G401 (cell line): ENCODE measurements at regions not wholly inside any gene's neighbourhood (a gene's known extent, or its start where the extent isn't known, plus 50 kb on each side); places are given as distances from the start of the nearest gene placed in this dataset.
"Not testable (repeated sequence)": the region's sequence is repeated elsewhere in the genome, so short reads cannot be mapped to it uniquely, and the experiment has no call there.

Experiments
- DNase-seq: peaks from one replicate; pipeline ENCODE4 v3.0.0-alpha.2; 2015; ENCODE audit warnings: low spot score
- in situ Hi-C: cut with HindIII; loops from 2 replicates; pipeline ENCODE4 v1.10.0; 2016; ENCODE audit warnings: low sequenced_read_pairs, mixed read lengths

DNA sequence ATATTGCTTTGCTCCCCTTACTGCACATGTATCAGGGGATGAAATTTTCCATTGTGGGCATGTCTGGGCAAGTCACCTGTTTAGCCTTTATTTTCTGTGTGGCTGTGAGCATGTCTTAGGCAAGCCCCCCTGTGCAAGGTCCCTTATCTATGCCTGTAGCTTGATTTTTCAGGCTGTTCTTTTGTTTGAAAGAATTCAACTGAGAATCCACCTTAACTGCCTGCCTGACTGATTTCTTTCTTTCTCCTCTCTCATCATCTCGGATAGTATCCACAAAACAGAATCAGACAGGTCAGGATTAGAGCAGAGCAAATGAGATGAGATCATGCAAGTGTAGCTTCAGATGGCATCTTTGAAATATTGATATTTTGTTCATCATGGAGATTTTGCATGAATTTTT, 1147.5 kb upstream of the ACVR2A start:
- no peak for DNase-seq
- in situ Hi-C loops = no loop called here

DNA sequence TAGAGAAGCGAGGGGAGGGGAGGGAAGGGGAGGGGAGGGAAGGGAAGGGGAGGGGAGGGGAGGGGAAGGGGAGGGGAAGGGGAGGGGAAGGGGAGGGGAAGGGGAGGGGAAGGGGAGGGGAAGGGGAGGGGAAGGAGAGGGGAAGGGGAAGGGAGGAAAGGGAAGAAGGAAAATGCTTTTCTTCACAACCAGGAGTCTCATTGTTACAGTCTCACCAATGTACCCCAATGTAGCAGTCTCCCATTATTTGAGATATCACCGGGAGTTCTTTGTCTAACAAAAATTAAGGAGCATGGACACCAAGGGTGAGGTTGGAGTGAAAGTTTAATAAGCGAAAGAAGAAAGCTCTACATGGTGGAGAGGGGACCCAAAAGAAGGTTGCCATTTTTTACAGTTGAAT, 1148.0 kb upstream of the ACVR2A start:
- in situ Hi-C loops, DNase-seq: not testable (repeated sequence)

DNA sequence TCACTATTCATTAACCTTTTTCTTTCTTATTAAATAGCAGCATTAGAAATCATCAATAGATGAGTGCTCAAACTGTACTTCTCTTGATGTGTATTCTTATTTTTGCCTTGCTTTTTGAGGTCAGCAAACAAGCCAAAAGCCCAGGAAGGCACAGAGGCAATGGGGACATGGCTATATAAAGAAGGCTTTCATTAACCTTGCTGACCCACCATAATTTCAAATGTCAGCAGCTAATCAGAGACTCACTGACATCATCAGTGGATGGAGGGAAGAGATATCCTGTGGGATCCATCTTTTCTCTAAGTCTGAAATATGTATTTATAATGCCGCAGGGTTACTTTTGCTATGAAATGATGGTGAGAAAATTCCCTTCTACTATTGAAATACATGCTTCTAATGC, 1162.8 kb upstream of the ACVR2A start:
- in situ Hi-C loops = no loop called here
- DNase-seq = no peak

DNA sequence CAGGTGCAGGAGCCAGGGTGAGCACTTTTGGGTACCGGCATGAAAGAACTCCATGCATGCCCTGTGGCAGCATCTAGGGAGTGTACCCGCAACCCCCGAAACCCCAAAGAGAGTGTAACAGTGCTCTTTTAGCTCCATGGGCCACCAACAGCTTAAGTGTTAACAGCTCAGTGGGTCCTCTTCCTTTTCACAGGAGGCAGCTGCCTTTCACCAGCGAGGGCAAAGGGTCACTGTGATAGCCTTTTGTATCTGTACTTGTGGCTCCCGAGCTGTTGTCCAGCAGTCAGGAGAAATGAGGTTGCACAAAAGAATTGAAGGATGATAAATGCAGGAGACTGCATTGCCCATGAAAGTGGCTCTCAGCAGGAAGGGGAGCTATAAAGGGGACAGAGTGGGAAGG, 1166.3 kb upstream of the ACVR2A start:
- in situ Hi-C loops = no loop called here
- DNase-seq = no peak

DNA sequence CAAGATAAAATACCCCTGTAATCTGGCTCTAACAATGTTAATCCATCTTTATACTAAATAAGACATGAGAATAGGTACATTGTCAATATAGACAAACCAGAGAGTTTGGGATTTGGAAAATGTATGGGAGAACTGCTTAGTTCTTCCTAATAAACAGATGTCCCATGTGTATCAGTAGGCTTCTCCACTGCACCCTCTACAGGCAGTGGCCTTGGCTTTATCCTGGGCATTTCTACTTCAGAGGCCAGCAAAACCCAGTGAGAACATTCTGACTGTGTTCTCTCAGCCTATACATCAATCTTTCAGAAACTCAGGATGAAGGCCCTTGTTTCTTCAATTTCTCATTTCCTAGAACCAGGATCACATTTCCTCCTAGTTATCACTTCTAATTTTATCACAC, 1167.5 kb upstream of the ACVR2A start:
- in situ Hi-C loops = no loop called here
- DNase-seq = no peak

DNA sequence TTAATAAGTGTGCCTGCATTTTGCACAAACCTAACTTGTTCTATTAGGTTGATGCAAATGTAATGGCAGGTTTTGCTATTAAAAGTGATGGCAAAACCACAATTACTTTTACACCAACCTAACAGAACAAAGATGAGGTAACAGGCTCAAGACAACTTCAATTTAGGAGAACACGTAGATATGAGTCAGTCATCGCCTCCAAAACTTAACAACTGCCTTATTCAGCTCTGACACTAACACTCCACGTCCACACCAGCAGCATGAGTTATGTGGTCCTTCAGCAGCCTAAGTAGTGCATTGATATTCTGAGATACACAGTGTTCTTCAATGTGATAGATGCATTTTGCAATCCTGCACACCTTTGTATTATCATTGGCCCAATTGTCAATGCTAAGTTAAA, 1175.1 kb upstream of the ACVR2A start:
- in situ Hi-C loops = no loop called here
- DNase-seq = no peak

DNA sequence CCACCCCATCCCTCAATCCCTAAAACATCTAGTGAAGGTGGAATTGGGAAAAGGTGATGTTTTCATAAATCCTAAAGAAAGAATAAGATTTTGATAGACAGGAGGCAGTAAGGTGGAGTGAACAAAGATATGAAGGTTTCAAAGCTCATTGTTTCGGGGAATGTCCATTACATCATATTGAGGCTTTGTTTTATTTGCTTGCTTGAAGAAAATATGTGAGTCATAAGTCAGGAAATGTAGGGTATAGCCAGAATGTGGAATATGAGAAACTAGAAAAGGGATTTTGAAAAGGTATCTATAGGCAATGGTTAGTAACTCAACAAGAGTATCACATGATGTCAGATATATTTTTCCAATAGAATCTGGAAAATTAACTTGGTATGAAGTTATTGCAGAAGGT, 1178.5 kb upstream of the ACVR2A start:
- in situ Hi-C loops = no loop called here
- DNase-seq = no peak

DNA sequence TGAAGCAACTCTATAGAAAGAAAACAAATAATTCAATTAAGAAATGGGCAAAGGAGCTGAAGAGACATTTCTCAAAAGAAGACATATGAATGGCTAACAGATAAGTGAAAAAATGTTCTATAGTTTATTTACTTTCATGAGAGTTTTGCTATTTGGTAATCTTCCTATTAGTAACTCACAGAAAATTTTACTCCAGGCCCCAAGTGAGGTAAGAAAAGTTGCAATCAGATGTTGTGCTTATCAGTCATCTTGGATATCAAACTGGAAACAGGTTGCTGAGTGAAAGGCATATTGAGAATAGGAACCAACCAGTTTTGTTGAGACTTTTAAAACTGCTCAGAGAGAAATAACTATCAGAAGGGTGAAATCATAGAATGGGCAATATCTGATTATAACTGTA, 1179.0 kb upstream of the ACVR2A start:
- DNase-seq = no peak
- in situ Hi-C loops = no loop called here

DNA sequence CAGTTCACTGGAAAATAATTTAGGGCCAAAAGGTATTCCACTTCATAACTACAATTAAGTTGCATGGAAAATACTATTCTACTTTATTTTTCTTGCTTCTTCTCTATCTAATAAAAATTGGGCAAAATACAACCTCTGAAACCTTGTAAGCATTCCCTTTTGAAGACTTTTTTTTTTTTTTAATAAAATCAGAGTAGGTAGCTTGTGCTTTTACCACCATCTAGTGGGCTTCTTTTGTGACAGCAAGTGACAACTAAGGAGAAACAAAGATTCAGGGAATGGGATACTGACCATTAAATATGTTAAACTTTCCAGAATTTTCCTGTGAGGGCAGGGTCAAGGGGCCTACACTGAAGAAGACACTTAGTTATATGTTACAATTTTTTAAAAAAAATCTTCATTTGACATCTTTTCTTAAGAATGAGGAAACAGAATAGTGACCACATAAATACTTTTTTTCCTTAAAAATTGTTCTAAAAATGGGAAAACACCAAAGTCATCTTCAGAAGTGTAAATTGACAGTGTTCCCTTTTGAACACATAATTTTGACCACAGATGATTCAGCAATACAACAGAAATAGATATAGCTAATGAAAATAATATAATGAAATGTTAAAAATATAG, 1183.2 kb upstream of the ACVR2A start:
- in situ Hi-C loops = no loop called here

DNA sequence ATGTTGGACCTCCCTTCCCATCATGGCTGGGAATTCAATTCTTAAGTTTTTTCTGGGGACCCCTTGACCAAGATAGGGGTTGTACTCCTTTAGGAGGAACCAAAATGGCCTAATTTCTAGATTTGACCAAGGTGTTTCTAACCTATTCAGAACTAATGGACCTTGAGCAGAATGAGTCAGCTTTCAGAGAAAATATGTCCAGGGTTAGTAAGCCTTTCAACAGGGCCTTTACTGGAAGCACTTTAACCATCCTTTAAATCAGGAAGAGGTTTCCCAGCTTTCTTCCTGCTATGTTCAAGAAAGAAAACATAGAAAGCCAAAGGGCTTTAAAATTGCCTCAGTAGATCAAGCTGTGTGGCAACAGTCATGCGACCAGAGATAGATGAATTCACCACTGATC, 1184.9 kb upstream of the ACVR2A start:
- in situ Hi-C loops = no loop called here
- DNase-seq = no peak

More for the DNA sequence above, 1183.2 kb upstream of the ACVR2A start:
- no peak for DNase-seq

DNA sequence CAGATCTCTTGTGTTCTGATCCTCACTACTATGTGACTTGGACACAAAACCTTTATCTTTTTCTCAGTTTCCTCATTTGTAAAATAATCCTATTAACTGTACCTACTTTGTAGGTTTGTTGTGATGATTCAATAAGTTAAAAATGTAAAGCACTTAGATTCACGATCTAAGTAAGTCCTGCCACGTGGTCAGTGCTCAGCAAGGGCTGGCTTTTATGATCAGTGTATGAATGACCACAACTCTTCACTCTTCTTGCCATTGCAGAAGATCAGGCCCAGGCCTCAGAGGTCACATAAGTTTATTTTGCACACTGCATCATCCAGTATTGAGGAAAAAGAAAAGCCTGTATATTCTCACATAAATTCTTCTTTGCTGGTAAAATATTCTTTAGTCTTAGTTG, 1192.5 kb upstream of the ACVR2A start:
- no peak for DNase-seq
- in situ Hi-C loops = no loop called here

DNA sequence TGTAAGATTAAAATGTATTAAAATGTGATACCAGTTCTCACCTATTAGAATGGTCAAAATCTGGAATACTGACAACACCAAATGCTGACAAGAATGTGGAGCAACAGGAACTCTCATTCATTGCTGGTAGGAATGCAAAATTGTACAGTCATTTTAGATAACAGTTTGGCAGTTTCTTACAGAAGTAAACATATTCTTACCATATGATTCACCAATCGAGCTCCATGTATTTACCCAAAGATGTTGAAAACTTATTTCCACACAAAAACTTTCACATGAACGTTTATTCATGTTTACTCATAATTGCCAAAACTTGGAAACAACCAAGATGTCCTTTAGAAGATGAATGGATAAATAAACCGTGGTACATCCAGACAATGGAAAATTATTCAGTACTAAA, 1193.5 kb upstream of the ACVR2A start:
- DNase-seq = no peak
- in situ Hi-C loops = no loop called here

DNA sequence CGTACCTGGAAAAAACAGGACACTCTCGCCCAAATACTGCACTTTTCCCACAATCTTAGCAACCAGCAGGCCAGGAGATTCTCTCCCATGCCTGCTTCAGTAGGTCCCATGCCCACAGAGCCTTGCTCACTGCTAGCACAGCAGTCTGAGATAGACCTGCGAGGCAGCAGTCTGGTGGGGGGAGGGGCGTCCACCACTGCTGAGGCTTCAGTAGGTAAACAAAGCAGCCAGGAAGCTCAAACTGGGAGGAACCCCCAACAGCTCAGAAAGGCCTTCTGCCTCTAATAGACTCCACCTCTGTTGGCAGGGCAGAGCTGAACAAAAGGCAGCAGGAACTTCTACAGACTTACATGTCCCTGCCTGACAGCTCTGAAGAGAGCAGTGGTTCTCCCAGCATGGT, 1202.8 kb upstream of the ACVR2A start:
- in situ Hi-C loops = no loop called here
- DNase-seq = no peak

DNA sequence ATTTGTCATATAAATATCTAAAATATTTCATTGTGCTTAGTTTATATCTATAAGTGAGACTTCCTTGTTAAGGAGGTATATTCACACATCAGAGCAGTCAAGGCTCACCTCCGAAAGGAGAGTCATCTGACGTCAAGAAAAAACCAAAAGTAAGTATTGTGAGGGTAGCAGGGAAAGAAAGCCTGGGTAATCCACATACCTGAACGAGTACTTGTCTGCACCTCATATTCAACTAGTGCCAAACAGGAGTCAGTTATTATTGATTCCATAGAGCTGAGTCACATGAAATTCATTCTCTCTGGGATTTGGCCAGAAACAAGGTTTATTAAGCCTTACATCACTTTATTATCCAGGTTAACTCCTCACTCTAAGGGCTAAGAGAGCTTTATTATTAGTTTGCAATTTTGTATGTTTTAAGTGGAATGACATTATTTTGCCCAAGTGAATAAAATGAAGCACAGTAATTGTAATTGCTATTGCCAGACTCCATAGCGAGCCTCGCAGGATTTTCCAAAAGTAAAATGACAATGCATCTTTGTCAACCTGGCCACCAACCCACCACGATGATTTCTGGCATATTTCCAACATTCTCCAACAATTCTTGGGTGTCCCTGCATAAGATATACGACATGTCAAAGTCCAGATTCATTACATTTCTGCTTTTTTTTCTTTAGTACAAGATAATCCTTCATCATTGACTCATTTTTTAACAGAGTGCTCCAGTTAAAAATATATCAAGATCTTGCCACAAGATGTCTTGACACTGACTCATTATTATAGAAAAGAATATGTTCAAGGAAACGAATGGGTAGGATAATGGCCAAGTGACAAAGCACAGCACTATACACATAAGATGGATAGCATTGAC, 1210.4 kb upstream of the ACVR2A start:
- no peak for DNase-seq
- in situ Hi-C loops = no loop called here

DNA sequence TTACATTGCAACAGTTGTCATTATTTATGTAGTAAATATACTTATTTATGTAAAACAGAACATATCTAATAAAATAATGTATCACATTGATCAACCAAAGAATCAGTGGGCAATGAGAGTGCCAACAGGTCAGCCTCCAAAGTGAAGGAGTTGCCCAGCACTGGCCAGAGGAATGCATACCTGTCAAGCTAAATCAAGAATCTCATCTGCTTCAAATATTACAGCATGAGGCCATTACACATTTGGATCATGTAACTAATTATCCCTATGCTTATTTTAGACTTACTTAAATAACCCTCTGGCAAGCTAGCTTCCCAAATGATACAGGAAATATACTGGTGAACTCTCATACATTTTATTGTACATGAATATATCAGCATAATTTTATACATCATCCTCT, 1211.7 kb upstream of the ACVR2A start:
- DNase-seq = no peak
- in situ Hi-C loops = no loop called here

DNA sequence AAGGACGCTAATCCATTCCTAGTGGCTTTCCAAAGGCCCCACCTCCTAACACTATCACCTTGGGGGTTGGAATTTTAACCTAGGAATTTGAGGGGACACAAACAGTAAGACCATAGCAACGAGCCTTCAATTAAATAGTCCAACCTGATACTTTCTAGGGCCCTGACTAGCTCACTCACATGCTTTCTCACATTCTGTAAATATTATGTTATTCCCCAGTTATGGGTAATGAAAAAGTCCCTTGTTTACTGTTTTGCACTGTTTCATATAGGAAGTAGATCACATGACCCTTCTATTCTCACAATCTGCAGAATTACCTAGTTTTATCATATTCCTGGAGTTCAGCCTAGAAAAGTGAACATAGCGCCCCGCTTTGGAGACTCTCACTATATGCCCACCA, 1212.1 kb upstream of the ACVR2A start:
- in situ Hi-C loops = no loop called here
- DNase-seq = no peak

DNA sequence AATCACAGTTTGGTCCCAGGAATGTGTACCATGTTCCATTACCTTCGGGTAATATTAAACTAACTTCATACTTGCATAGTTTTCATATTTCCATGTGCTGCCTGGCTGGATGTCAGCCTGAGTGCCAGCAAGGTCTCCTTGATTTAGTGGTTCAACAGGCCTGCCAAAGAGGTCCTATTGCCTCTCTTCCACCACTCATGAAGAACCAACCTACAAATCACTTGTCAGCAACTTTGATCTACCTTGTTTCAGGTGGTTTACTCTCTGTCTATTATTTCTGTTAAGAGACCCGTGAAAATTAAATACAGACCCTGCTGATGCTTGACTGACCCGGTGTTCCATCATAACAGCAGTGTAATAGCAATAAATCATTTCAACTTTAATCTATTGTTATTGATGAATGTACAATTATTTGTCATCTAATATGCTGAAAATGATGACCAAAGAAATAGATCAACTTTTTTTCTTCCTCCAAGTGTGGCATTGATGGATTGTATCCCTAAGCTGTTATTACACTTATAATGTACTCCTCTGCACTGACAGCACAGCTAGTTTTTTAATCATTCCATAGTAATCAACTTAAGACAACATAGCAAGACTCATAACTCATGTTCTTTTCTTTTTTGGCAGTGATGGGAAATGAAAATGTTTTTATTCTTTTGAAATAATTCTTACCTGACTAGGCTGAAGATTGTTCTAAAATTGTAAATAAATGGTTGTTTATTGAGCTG, 1220.2 kb upstream of the ACVR2A start:
- no peak for DNase-seq
- in situ Hi-C loops = no loop called here

DNA sequence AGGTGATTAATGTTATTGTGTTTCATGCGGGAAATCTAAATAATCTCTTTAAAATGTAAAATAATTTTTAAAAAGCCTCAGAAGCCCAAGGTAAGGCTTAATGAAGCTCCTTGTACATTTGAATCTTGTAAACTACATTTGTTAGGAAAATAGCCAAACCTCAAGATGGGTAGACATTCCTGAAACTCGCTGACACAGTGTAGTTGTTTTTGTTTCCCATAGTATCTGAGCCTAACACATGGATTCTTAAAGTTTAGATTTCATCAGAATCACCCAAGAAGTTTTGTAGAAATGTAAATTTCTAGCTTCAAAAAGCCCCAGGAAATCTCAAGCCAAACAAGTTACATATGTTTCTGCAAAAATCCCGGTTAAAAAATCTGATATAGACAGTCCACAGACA, 1221.1 kb upstream of the ACVR2A start:
- DNase-seq = no peak
- in situ Hi-C loops = no loop called here

DNA sequence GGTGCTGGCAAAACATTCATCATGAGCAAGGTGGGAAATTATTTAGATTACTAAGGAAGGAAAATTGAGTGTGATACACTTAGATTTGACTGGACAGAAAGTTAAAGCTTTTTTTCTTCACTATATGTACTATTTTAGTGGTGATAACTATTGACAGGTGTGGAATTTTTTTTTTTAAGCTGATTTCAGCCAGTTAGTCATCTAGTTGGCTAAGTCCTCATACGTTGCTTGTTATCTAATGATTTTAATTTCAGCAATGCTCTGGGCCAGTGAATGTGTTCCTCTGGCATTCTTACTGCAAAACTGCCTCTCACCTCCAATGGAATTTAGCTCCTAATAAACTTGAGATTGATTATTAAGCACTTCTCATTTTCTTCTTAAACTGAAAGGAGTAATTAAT, 1223.2 kb upstream of the ACVR2A start:
- in situ Hi-C loops = no loop called here
- DNase-seq = no peak

DNA sequence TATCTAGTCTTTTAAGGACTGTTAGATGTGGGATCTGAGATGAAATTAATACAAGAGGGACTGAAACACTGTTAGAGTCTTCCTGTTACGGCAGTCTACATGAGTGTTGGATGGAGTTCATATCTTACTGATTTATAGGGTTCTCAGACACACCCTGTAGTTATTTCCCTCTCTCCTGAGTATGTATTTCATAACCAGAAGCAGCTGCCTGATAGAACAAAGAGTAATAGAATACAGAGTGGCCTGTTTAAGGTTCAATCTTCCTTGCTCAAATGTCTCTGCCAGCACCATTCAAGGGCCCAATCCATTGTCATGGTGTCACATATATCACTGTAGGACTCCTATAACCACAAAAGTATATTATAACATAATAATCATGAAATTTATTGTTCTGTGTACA, 1229.1 kb upstream of the ACVR2A start:
- in situ Hi-C loops = no loop called here
- no peak for DNase-seq
